A673 (cell line): ENCODE measurements at regions not wholly inside any gene's neighbourhood (a gene's known extent, or its start where the extent isn't known, plus 50 kb on each side); places are given as distances from the start of the nearest gene placed in this dataset.

ENCODE experiments used
- BruUV-seq: library from RNA; stranded (reverse); fragments of 400-500 nt; replicated peaks from 2 replicates; lab custom pipeline; 2021; lab: Mats Ljungman, UMichigan
- CTCF ChIA-PET: fragments of 300-600 bp; sonication (Branson Sonifier 250); formaldehyde crosslinking; loops from one replicate; lab custom pipeline; 2022; ENCODE audit warnings: antibody characterized with exemption; lab: Charles Lee
- POLR2A ChIA-PET: fragments of 300-600 bp; sonication (Branson Sonifier 250); formaldehyde crosslinking; loops from one replicate; lab custom pipeline; 2022; ENCODE audit warnings: antibody characterized with exemption; ENCODE audit not compliant: low non-redundant PET; lab: Charles Lee
- DNase-seq: peaks from one replicate; pipeline ENCODE4 v3.0.0-alpha.2; 2015; ENCODE audit warnings: low spot score
- H3K27ac ChIP-seq: fragments of 200-600 bp; sonication (generic); 2 replicates; pipeline ENCODE4 v1.5.1; 2016; ENCODE audit warnings: mixed run types, low read depth, mild to moderate bottlenecking, mixed read lengths, antibody characterized with exemption, low read length; ENCODE audit not compliant: poor library complexity, severe bottlenecking
- H3K27me3 ChIP-seq: fragments of 200-600 bp; sonication (generic); replicated peaks from 2 replicates; pipeline ENCODE4 v1.6.1; 2017; ENCODE audit warnings: mixed run types, low read depth, mild to moderate bottlenecking, mixed read lengths, antibody characterized with exemption, low read length; ENCODE audit not compliant: insufficient read depth, poor library complexity
- H3K36me3 ChIP-seq: fragments of 200-600 bp; sonication (generic); 2 replicates; pipeline ENCODE4 v1.6.1; 2016; ENCODE audit warnings: mixed run types, mild to moderate bottlenecking, mixed read lengths, antibody characterized with exemption, low read length; ENCODE audit not compliant: insufficient read depth, poor library complexity, severe bottlenecking
- H3K4me1 ChIP-seq: fragments of 200-600 bp; sonication (generic); 2 replicates; pipeline ENCODE4 v1.6.1; 2017; ENCODE audit warnings: mixed run types, mild to moderate bottlenecking, mixed read lengths, antibody characterized with exemption, low read length; ENCODE audit not compliant: insufficient read depth, poor library complexity, severe bottlenecking
- H3K4me3 ChIP-seq: fragments of 200-600 bp; sonication (generic); 2 replicates; pipeline ENCODE4 v1.5.1; 2016; ENCODE audit warnings: low read depth, mixed run types, mild to moderate bottlenecking, mixed read lengths, low read length; ENCODE audit not compliant: poor library complexity, severe bottlenecking
- H3K9me3 ChIP-seq: fragments of 200-600 bp; sonication (generic); 2 replicates; pipeline ENCODE4 v1.6.1; 2016; ENCODE audit warnings: mixed run types, low read depth, mild to moderate bottlenecking, mixed read lengths, antibody characterized with exemption, low read length; ENCODE audit not compliant: poor library complexity, severe bottlenecking
- EZH2 ChIP-seq: fragments of 200-600 bp; sonication (generic); IDR thresholded peaks from 2 replicates; pipeline ENCODE4 v1.6.1; 2017; ENCODE audit warnings: borderline replicate concordance, low read depth, mild to moderate bottlenecking, mixed read lengths, antibody characterized with exemption, low read length; ENCODE audit not compliant: poor library complexity, severe bottlenecking
- intact Hi-C: fragments of 100-400 bp; cut with micrococcal nuclease; formaldehyde crosslinking; loops from one replicate; pipeline ENCODE4 v1.10.0; 2022; ENCODE audit not compliant: unreplicated experiment
- TF ChIP-seq, protein P1 (sequence below): fragments of 300-800, 200-600 bp; sonication (generic); conservative IDR thresholded peaks from 2 replicates; pipeline ENCODE4 v1.5.1; 2017; ENCODE audit warnings: low read depth, mild to moderate bottlenecking, antibody characterized with exemption, low read length, moderate library complexity, mixed read lengths

DNA sequence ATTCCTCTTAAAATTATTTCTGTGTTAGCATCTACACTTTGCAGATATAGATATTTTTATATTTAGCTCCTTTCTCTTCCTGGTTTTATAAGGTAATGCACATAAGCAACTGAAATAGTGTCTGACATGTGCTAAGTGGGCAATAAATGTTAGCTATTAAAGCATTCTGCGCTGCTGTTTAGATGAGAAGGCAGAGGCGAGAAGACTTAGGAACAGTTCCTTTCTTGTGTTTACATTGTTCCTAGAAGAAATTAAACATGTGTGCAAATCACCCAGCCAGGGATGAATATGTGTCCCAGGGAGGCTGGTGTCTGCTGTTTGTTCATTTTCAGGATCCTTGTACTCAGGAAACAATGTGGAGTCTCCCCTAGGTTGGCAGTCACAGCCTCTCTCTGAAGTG is 292.3 kb downstream of the PMP22 start:
- no peaks in the 10 kb centered on the region for H3K27me3 ChIP-seq
- ChIA-PET POLR2A (no interaction called here), CTCF (no interaction called here)
- H3K9me3 ChIP-seq = no peaks in the 10 kb centered on the region
- no peaks in the 10 kb centered on the region for H3K36me3 ChIP-seq
- no peaks in the 10 kb centered on the region for H3K4me1 ChIP-seq
- no peak overlapping the region for H3K4me3 ChIP-seq
- BruUV-seq = no TSS peak
- TF ChIP-seq, protein P1, sequence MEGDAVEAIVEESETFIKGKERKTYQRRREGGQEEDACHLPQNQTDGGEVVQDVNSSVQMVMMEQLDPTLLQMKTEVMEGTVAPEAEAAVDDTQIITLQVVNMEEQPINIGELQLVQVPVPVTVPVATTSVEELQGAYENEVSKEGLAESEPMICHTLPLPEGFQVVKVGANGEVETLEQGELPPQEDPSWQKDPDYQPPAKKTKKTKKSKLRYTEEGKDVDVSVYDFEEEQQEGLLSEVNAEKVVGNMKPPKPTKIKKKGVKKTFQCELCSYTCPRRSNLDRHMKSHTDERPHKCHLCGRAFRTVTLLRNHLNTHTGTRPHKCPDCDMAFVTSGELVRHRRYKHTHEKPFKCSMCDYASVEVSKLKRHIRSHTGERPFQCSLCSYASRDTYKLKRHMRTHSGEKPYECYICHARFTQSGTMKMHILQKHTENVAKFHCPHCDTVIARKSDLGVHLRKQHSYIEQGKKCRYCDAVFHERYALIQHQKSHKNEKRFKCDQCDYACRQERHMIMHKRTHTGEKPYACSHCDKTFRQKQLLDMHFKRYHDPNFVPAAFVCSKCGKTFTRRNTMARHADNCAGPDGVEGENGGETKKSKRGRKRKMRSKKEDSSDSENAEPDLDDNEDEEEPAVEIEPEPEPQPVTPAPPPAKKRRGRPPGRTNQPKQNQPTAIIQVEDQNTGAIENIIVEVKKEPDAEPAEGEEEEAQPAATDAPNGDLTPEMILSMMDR = no peak
- TF ChIP-seq EZH2 = no peak
- DNase-seq = no peak
- H3K27ac ChIP-seq = no peak overlapping the region
- intact Hi-C loops = no loop called here

DNA sequence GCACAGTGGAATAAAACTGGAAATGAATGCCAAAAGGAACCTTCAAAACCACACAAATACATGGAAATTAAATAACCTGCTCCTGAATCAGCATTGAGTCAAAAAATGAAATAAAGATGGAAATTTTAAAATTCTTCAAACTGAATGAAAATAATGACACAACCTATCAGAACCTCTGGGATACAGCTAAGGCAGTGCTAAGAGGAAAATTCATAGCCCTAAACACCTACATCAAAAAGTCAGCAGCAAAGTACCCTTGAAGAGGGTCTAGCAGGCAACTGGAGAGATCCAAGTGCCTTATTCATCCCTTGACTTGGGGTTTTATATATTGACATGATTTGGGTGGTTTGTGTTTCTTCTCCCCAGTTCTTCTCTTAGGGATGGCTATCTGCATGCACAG is 294.1 kb downstream of the PMP22 start:
- ChIA-PET CTCF (no interaction called here), POLR2A (no interaction called here)
- Histone ChIP-seq H3K4me1 (no peaks in the 10 kb centered on the region), H3K9me3 (no peaks in the 10 kb centered on the region), H3K36me3 (no peaks in the 10 kb centered on the region), H3K27me3 (no peaks in the 10 kb centered on the region), H3K27ac (no peak overlapping the region), H3K4me3 (no peak overlapping the region)
- no peak for DNase-seq
- intact Hi-C loops = no loop called here
- BruUV-seq = no TSS peak
- TF ChIP-seq, protein P1 = no peak
- no peak for TF ChIP-seq EZH2

DNA sequence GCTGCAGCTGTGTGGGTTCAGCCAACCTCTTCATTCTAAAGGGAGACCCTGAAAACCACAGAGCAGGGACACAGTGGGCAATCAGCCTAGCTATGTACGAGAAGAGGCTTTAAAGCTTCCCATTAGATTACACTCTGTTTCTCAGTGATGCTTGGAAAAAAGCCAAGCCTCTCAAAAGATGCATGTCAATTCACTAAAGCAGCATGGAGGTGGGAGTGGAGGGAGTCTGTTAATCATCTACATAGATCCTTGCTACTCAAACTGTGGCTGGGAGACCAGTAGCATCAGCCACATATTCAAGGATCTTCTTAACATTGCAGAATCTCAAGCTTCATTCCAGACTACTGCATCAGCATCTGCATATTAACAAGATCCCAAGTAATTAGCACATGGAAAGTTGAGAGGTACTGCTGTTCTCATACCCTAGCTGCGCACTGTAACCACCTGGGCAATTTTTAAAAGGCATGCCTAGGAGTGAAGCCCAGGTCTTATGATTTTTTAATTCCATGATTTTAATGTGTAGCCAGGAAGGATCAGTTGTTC is 305.9 kb downstream of the PMP22 start:
- TF ChIP-seq EZH2 = no peak
- TF ChIP-seq, protein P1 = no peak
- no TSS peak for BruUV-seq
- intact Hi-C loops = no loop called here
- CTCF ChIA-PET = no interaction called here
- Histone ChIP-seq H3K4me3 (no peak overlapping the region), H3K4me1 (no peaks in the 10 kb centered on the region), H3K9me3 (peaks cover 7% of the 10 kb centered on the region), H3K36me3 (no peaks in the 10 kb centered on the region), H3K27ac (no peak overlapping the region), H3K27me3 (no peaks in the 10 kb centered on the region)
- no peak for DNase-seq
- POLR2A ChIA-PET = no interaction called here
